ENCODE measurements at regions not wholly inside any gene's neighbourhood (a gene's known extent, or its start where the extent isn't known, plus 50 kb on each side); places are given as distances from the start of the nearest gene placed in this dataset.

- peaks cover 2% of the 10 kb centered on the region for H3K9me3 ChIP-seq (ENCODE audit: low read depth, low read length)
- H3K4me3 ChIP-seq (ENCODE audit: insufficient read depth, low read length) = no peak overlapping the region
- no peaks in the 10 kb centered on the region for H4K20me1 ChIP-seq (ENCODE audit: insufficient read depth, low read length)
- no peak overlapping the region for H3K4me2 ChIP-seq (ENCODE audit: insufficient read depth, low read length)
- H3K4me1 ChIP-seq (ENCODE audit: insufficient read depth, low read length) = no peaks in the 10 kb centered on the region
- H3K79me2 ChIP-seq (ENCODE audit: insufficient read depth, low read length) = no peaks in the 10 kb centered on the region
- H3K27me3 ChIP-seq (ENCODE audit: insufficient read depth, low read length) = no peaks in the 10 kb centered on the region
- H3K36me3 ChIP-seq (ENCODE audit: insufficient read depth, low read length) = no peaks in the 10 kb centered on the region
- H2AFZ ChIP-seq (ENCODE audit: low read length) = no peak overlapping the region
- no peak for DNase-seq (ENCODE audit: insufficient read length, low spot score, missing footprints)
- no peak for TF ChIP-seq CTCF (IDR thresholded peaks at IDR 0.05; ENCODE audit: extremely low read depth, low read depth, low read length)
- no peak overlapping the region for H3K27ac ChIP-seq (ENCODE audit: low read depth, low read length)
These were observed 613.9 kb upstream of the LRATD1 start for GRCh38 chr2:14018620-14019019.

- Histone ChIP-seq H3K4me1 (ENCODE audit: insufficient read depth, low read length) (no peaks in the 10 kb centered on the region), H3K9me3 (ENCODE audit: low read depth, low read length) (no peaks in the 10 kb centered on the region), H3K79me2 (ENCODE audit: insufficient read depth, low read length) (no peaks in the 10 kb centered on the region), H3K36me3 (ENCODE audit: insufficient read depth, low read length) (no peaks in the 10 kb centered on the region), H4K20me1 (ENCODE audit: insufficient read depth, low read length) (no peaks in the 10 kb centered on the region), H3K4me3 (ENCODE audit: insufficient read depth, low read length) (no peak overlapping the region), H3K27ac (ENCODE audit: low read depth, low read length) (no peak overlapping the region), H3K27me3 (ENCODE audit: insufficient read depth, low read length) (no peaks in the 10 kb centered on the region), H3K4me2 (ENCODE audit: insufficient read depth, low read length) (no peak overlapping the region), H2AFZ (ENCODE audit: low read length) (no peak overlapping the region)
- no peak for DNase-seq (ENCODE audit: insufficient read length, low spot score, missing footprints)
- TF ChIP-seq CTCF (IDR thresholded peaks at IDR 0.05; ENCODE audit: extremely low read depth, low read depth, low read length) = no peak
These were observed 609.0 kb upstream of the LRATD1 start for GRCh38 chr2:14023558-14023957.

GRCh38 chr2:14039134-14039533 lies 593.4 kb upstream of the LRATD1 start:
- H3K4me2 ChIP-seq (ENCODE audit: insufficient read depth, low read length) = no peak overlapping the region
- no peak overlapping the region for H3K27ac ChIP-seq (ENCODE audit: low read depth, low read length)
- no peaks in the 10 kb centered on the region for H3K9me3 ChIP-seq (ENCODE audit: low read depth, low read length)
- no peak overlapping the region for H3K4me3 ChIP-seq (ENCODE audit: insufficient read depth, low read length)
- no peaks in the 10 kb centered on the region for H3K27me3 ChIP-seq (ENCODE audit: insufficient read depth, low read length)
- H2AFZ ChIP-seq (ENCODE audit: low read length) = no peak overlapping the region
- no peaks in the 10 kb centered on the region for H3K4me1 ChIP-seq (ENCODE audit: insufficient read depth, low read length)
- no peaks in the 10 kb centered on the region for H4K20me1 ChIP-seq (ENCODE audit: insufficient read depth, low read length)
- H3K36me3 ChIP-seq (ENCODE audit: insufficient read depth, low read length) = no peaks in the 10 kb centered on the region
- DNase-seq (ENCODE audit: insufficient read length, low spot score, missing footprints) = no peak
- no peaks in the 10 kb centered on the region for H3K79me2 ChIP-seq (ENCODE audit: insufficient read depth, low read length)
- TF ChIP-seq CTCF (IDR thresholded peaks at IDR 0.05; ENCODE audit: extremely low read depth, low read depth, low read length) = no peak

GRCh38 chr2:14047491-14047890 lies 585.0 kb upstream of the LRATD1 start:
- Histone ChIP-seq H3K36me3 (ENCODE audit: insufficient read depth, low read length) (no peaks in the 10 kb centered on the region), H3K9me3 (ENCODE audit: low read depth, low read length) (no peaks in the 10 kb centered on the region), H3K27ac (ENCODE audit: low read depth, low read length) (no peak overlapping the region), H3K4me2 (ENCODE audit: insufficient read depth, low read length) (no peak overlapping the region), H3K79me2 (ENCODE audit: insufficient read depth, low read length) (no peaks in the 10 kb centered on the region), H2AFZ (ENCODE audit: low read length) (no peak overlapping the region), H3K4me3 (ENCODE audit: insufficient read depth, low read length) (no peak overlapping the region), H4K20me1 (ENCODE audit: insufficient read depth, low read length) (no peaks in the 10 kb centered on the region), H3K27me3 (ENCODE audit: insufficient read depth, low read length) (no peaks in the 10 kb centered on the region), H3K4me1 (ENCODE audit: insufficient read depth, low read length) (no peaks in the 10 kb centered on the region)
- DNase-seq (ENCODE audit: insufficient read length, low spot score, missing footprints) = no peak
- no peak for TF ChIP-seq CTCF (IDR thresholded peaks at IDR 0.05; ENCODE audit: extremely low read depth, low read depth, low read length)
